ENCODE measurements at regions not wholly inside any gene's neighbourhood (a gene's known extent, or its start where the extent isn't known, plus 50 kb on each side); places are given as distances from the start of the nearest gene placed in this dataset.

- no peak for DNase-seq (ENCODE audit: low read depth, low spot score)
- Histone ChIP-seq H2AFZ (ENCODE audit: control insufficient read depth, low read length) (peak overlapping the region; percentile 67), H3K4me3 (ENCODE audit: control insufficient read depth in 2 of 3, extremely low read depth in 1 of 3, insufficient read depth in 2 of 3, low read depth in 1 of 3, low read length in 3 of 3) (no peak overlapping the region), H3K27ac (ENCODE audit: control insufficient read depth, insufficient read depth, low read length) (no peak overlapping the region), H3K36me3 (ENCODE audit: control insufficient read depth in 2 of 2, extremely low read depth in 1 of 2, insufficient read depth in 2 of 2, low read length in 2 of 2) (no peaks in the 10 kb centered on the region), H4K20me1 (ENCODE audit: control insufficient read depth, extremely low read depth, insufficient read depth, low read length) (no peaks in the 10 kb centered on the region), H3K4me2 (ENCODE audit: control insufficient read depth, extremely low read depth, insufficient read depth, low read depth, low read length) (no peak overlapping the region), H3K79me2 (ENCODE audit: control insufficient read depth, insufficient read depth, low read length) (no peaks in the 10 kb centered on the region), H3K9ac (ENCODE audit: control insufficient read depth, extremely low read depth, insufficient read depth, low read length) (no peak overlapping the region), H3K9me1 (ENCODE audit: control insufficient read depth, extremely low read depth, insufficient read depth, low read length) (no peaks in the 10 kb centered on the region), H3K4me1 (ENCODE audit: control insufficient read depth, extremely low read depth, insufficient read depth, low read length) (peaks cover 3% of the 10 kb centered on the region), H3K9me3 (ENCODE audit: control insufficient read depth, low read depth, low read length) (no peaks in the 10 kb centered on the region), H3K27me3 (ENCODE audit: control insufficient read depth, extremely low read depth, insufficient read depth, low read length) (no peaks in the 10 kb centered on the region)
- FAIRE-seq: peak; percentile 61
- dilution Hi-C loops (cut with MboI; ENCODE audit: extremely low pct_ligation_motif_present, low sequenced_read_pairs): no loop called here
- TF ChIP-seq, protein P1, sequence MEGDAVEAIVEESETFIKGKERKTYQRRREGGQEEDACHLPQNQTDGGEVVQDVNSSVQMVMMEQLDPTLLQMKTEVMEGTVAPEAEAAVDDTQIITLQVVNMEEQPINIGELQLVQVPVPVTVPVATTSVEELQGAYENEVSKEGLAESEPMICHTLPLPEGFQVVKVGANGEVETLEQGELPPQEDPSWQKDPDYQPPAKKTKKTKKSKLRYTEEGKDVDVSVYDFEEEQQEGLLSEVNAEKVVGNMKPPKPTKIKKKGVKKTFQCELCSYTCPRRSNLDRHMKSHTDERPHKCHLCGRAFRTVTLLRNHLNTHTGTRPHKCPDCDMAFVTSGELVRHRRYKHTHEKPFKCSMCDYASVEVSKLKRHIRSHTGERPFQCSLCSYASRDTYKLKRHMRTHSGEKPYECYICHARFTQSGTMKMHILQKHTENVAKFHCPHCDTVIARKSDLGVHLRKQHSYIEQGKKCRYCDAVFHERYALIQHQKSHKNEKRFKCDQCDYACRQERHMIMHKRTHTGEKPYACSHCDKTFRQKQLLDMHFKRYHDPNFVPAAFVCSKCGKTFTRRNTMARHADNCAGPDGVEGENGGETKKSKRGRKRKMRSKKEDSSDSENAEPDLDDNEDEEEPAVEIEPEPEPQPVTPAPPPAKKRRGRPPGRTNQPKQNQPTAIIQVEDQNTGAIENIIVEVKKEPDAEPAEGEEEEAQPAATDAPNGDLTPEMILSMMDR (optimal IDR thresholded peaks at IDR 0.05 in 1 of 3, IDR thresholded peaks at IDR 0.05 in 1 of 3, conservative IDR thresholded peaks at IDR 0.05 in 1 of 3; ENCODE audit: extremely low read depth in 1 of 3, insufficient read depth in 2 of 3, low read length in 3 of 3): no peak
- TF ChIP-seq EZH2 (IDR thresholded peaks at IDR 0.05; ENCODE audit: low read length): no peak
Measured at GRCh38 chr10:4698075-4698474, 127.9 kb upstream of the AKR1E2 start.

- Histone ChIP-seq H4K20me1 (ENCODE audit: control insufficient read depth, extremely low read depth, insufficient read depth, low read length) (no peaks in the 10 kb centered on the region), H3K36me3 (ENCODE audit: control insufficient read depth in 2 of 2, extremely low read depth in 1 of 2, insufficient read depth in 2 of 2, low read length in 2 of 2) (no peaks in the 10 kb centered on the region), H3K4me3 (ENCODE audit: control insufficient read depth in 2 of 3, extremely low read depth in 1 of 3, insufficient read depth in 2 of 3, low read depth in 1 of 3, low read length in 3 of 3) (no peak overlapping the region), H3K27me3 (ENCODE audit: control insufficient read depth, extremely low read depth, insufficient read depth, low read length) (no peaks in the 10 kb centered on the region), H3K9me3 (ENCODE audit: control insufficient read depth, low read depth, low read length) (no peaks in the 10 kb centered on the region), H3K27ac (ENCODE audit: control insufficient read depth, insufficient read depth, low read length) (no peak overlapping the region), H3K79me2 (ENCODE audit: control insufficient read depth, insufficient read depth, low read length) (no peaks in the 10 kb centered on the region), H3K9me1 (ENCODE audit: control insufficient read depth, extremely low read depth, insufficient read depth, low read length) (no peaks in the 10 kb centered on the region), H2AFZ (ENCODE audit: control insufficient read depth, low read length) (no peak overlapping the region), H3K9ac (ENCODE audit: control insufficient read depth, extremely low read depth, insufficient read depth, low read length) (no peak overlapping the region), H3K4me2 (ENCODE audit: control insufficient read depth, extremely low read depth, insufficient read depth, low read depth, low read length) (no peak overlapping the region), H3K4me1 (ENCODE audit: control insufficient read depth, extremely low read depth, insufficient read depth, low read length) (peaks cover 11% of the 10 kb centered on the region)
- no peak for TF ChIP-seq EZH2 (IDR thresholded peaks at IDR 0.05; ENCODE audit: low read length)
- TF ChIP-seq, protein P1 (optimal IDR thresholded peaks at IDR 0.05 in 1 of 3, IDR thresholded peaks at IDR 0.05 in 1 of 3, conservative IDR thresholded peaks at IDR 0.05 in 1 of 3; ENCODE audit: extremely low read depth in 1 of 3, insufficient read depth in 2 of 3, low read length in 3 of 3): no peak
- DNase-seq (ENCODE audit: low read depth, low spot score) (no peak), FAIRE-seq (no peak)
- dilution Hi-C loops (cut with MboI; ENCODE audit: extremely low pct_ligation_motif_present, low sequenced_read_pairs): no loop called here
Measured at GRCh38 chr10:4696186-4696585, 129.8 kb upstream of the AKR1E2 start.

Data from keratinocyte (primary cell).